GM12891 (cell line): ENCODE measurements at regions not wholly inside any gene's neighbourhood (a gene's known extent, or its start where the extent isn't known, plus 50 kb on each side); places are given as distances from the start of the nearest gene placed in this dataset.

Source experiments
- PAX5 ChIP-seq: IDR thresholded peaks from 2 replicates; pipeline ENCODE4 v1.6.1; 2011; ENCODE audit warnings: low read length, moderate library complexity, mild to moderate bottlenecking; ENCODE audit not compliant: insufficient read depth, severe bottlenecking
- POLR2A ChIP-seq: IDR thresholded peaks from 2 replicates; pipeline ENCODE4 v1.6.1; 2011; ENCODE audit warnings: low read depth, low read length, control low read depth
- POLR2AphosphoS5 ChIP-seq: IDR thresholded peaks from 2 replicates; pipeline ENCODE4 v1.6.1; 2011; ENCODE audit warnings: low read depth, low read length, control low read depth
- POU2F2 ChIP-seq: IDR thresholded peaks from 2 replicates; pipeline ENCODE4 v1.6.1; 2011; ENCODE audit warnings: low read depth, mild to moderate bottlenecking, control low read depth, low read length, moderate library complexity
- SPI1 ChIP-seq: IDR thresholded peaks from 2 replicates; pipeline ENCODE4 v1.6.1; 2011; ENCODE audit warnings: low read depth, low read length, control low read depth
- TAF1 ChIP-seq: IDR thresholded peaks from 2 replicates; pipeline ENCODE4 v1.6.1; 2011; ENCODE audit warnings: low read depth, low read length, control low read depth

DNA sequence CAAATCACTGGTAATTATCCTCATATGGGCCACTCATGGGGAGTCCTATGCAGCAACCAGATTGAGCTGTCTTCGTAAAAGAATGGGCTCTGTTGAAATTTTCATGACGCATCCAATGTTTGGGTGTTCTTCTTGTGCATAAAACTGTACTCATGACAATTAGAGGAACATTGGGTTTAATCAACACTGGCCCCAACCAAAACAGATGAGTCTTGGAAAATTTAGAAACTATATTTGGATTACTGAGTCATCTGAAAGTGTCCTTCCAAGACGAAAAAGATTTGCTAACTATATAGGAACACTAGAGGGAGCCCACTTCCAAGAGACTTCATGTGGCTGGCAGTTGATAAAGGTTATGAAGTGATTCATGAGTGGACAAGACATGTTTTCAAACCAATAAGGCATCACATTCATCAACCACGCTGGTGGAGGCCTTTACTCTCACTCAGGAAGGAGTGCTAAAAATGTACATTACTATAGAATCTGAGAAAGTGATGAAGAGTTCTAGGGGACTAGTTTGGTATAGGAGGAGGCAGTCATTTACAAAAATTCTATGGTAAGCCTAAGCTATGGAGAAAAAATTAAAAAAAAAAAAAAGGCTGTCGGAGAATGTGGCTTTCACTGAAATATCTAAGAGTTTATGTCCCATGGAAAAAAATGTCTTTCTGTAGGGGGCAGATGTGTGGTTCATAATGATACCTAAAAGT lies 313.5 kb downstream of the PRDM9 start:
- TF ChIP-seq POLR2AphosphoS5 (no peak), PAX5 (no peak), POLR2A (no peak), TAF1 (no peak), SPI1 (no peak), POU2F2 (no peak)
